ENCODE measurements at regions not wholly inside any gene's neighbourhood (a gene's known extent, or its start where the extent isn't known, plus 50 kb on each side); places are given as distances from the start of the nearest gene placed in this dataset.

- ATAC-seq (no peak), DNase-seq (ENCODE audit: low spot score) (no peak)
- Mint-ChIP-seq H3K27me3 (peaks cover 0 to 2% of the 10 kb centered on the region in 2 donors), H3K4me3 (no peak overlapping the region), H3K9me3 (no peaks in the 10 kb centered on the region), H3K27ac (no peak overlapping the region), H3K4me1 (ENCODE audit: low read depth in 2 of 2) (no peaks in the 10 kb centered on the region), H3K36me3 (no peaks in the 10 kb centered on the region)
Observed at GRCh38 chr3:31164381-31164780, 269.9 kb upstream of the GADL1 start.

GRCh38 chr3:31165399-31165860 is 271.0 kb upstream of the GADL1 start:
- Mint-ChIP-seq H3K27me3 (peaks cover 0 to 2% of the 10 kb centered on the region in 2 donors), H3K9me3 (no peaks in the 10 kb centered on the region), H3K27ac (no peak overlapping the region), H3K4me3 (no peak overlapping the region), H3K4me1 (ENCODE audit: low read depth in 2 of 2) (no peaks in the 10 kb centered on the region), H3K36me3 (no peaks in the 10 kb centered on the region)
- DNase-seq (ENCODE audit: low spot score) = no peak
- ATAC-seq = no peak

GRCh38 chr3:31166249-31166885 is 271.9 kb upstream of the GADL1 start:
- no peaks in the 10 kb centered on the region for H3K36me3 Mint-ChIP-seq
- peaks cover 0 to 6% of the 10 kb centered on the region in 2 donors for H3K4me1 Mint-ChIP-seq (ENCODE audit: low read depth in 2 of 2)
- no peak for DNase-seq (ENCODE audit: low spot score)
- H3K27ac Mint-ChIP-seq = no peak overlapping the region
- no peak overlapping the region for H3K4me3 Mint-ChIP-seq
- peaks cover 0 to 2% of the 10 kb centered on the region in 2 donors for H3K27me3 Mint-ChIP-seq
- ATAC-seq = no peak
- no peaks in the 10 kb centered on the region for H3K9me3 Mint-ChIP-seq

GRCh38 chr3:31167666-31168065 is 273.2 kb upstream of the GADL1 start:
- H3K4me1 Mint-ChIP-seq (ENCODE audit: low read depth in 2 of 2) = peaks cover 0 to 7% of the 10 kb centered on the region in 2 donors
- H3K27ac Mint-ChIP-seq = no peak overlapping the region
- DNase-seq (ENCODE audit: low spot score) (no peak), ATAC-seq (no peak)
- H3K9me3 Mint-ChIP-seq = no peaks in the 10 kb centered on the region
- H3K36me3 Mint-ChIP-seq = no peaks in the 10 kb centered on the region
- H3K27me3 Mint-ChIP-seq = no peaks in the 10 kb centered on the region
- no peak overlapping the region for H3K4me3 Mint-ChIP-seq

GRCh38 chr3:31170932-31171670 is 276.6 kb upstream of the GADL1 start:
- DNase-seq (ENCODE audit: low spot score) (no peak), ATAC-seq (no peak)
- Mint-ChIP-seq H3K27me3 (no peaks in the 10 kb centered on the region), H3K36me3 (no peaks in the 10 kb centered on the region), H3K4me1 (ENCODE audit: low read depth in 2 of 2) (peaks cover 0 to 7% of the 10 kb centered on the region in 2 donors), H3K27ac (no peak overlapping the region), H3K9me3 (no peaks in the 10 kb centered on the region), H3K4me3 (no peak overlapping the region)

GRCh38 chr3:31172336-31172735 is 277.9 kb upstream of the GADL1 start:
- no peaks in the 10 kb centered on the region for H3K9me3 Mint-ChIP-seq
- no peaks in the 10 kb centered on the region for H3K27me3 Mint-ChIP-seq
- H3K4me3 Mint-ChIP-seq = no peak overlapping the region
- no peak overlapping the region for H3K27ac Mint-ChIP-seq
- peaks cover 0 to 9% of the 10 kb centered on the region in 2 donors for H3K4me1 Mint-ChIP-seq (ENCODE audit: low read depth in 2 of 2)
- DNase-seq (ENCODE audit: low spot score) (no peak), ATAC-seq (no peak)
- H3K36me3 Mint-ChIP-seq = peaks cover 3% of the 10 kb centered on the region

GRCh38 chr3:31173118-31173718 is 278.8 kb upstream of the GADL1 start:
- DNase-seq (ENCODE audit: low spot score) (no peak), ATAC-seq (no peak)
- Mint-ChIP-seq H3K4me3 (no peak overlapping the region), H3K9me3 (no peaks in the 10 kb centered on the region), H3K27me3 (no peaks in the 10 kb centered on the region), H3K27ac (no peak overlapping the region), H3K36me3 (peaks cover 5% of the 10 kb centered on the region), H3K4me1 (ENCODE audit: low read depth in 2 of 2) (peaks cover 4 to 16% of the 10 kb centered on the region in 2 donors)

GRCh38 chr3:31174079-31174478 is 279.6 kb upstream of the GADL1 start:
- H3K4me1 Mint-ChIP-seq (ENCODE audit: low read depth in 2 of 2) = peaks cover 11 to 19% of the 10 kb centered on the region in 2 donors
- H3K36me3 Mint-ChIP-seq = peaks cover 5% of the 10 kb centered on the region
- ATAC-seq = no peak
- H3K9me3 Mint-ChIP-seq = no peaks in the 10 kb centered on the region
- no peak for DNase-seq (ENCODE audit: low spot score)
- no peak overlapping the region for H3K27ac Mint-ChIP-seq
- H3K4me3 Mint-ChIP-seq = no peak overlapping the region
- H3K27me3 Mint-ChIP-seq = no peaks in the 10 kb centered on the region

GRCh38 chr3:31176045-31176444 is 281.6 kb upstream of the GADL1 start:
- Mint-ChIP-seq H3K27me3 (no peaks in the 10 kb centered on the region), H3K27ac (no peak overlapping the region)

GRCh38 chr3:31178467-31178866 is 284.0 kb upstream of the GADL1 start:
- Mint-ChIP-seq H3K36me3 (peaks cover 5% of the 10 kb centered on the region), H3K9me3 (no peaks in the 10 kb centered on the region), H3K27ac (peak overlapping the region in 1 of 2 donors; percentile 20), H3K4me3 (no peak overlapping the region), H3K4me1 (ENCODE audit: low read depth in 2 of 2) (peaks cover 13% of the 10 kb centered on the region in 2 donors), H3K27me3 (no peaks in the 10 kb centered on the region)
- ATAC-seq (peak in 1 of 2 donors; percentile 28), DNase-seq (ENCODE audit: low spot score) (no peak)

More at GRCh38 chr3:31176045-31176444, 281.6 kb upstream of the GADL1 start:
- Mint-ChIP-seq H3K4me1 (ENCODE audit: low read depth in 2 of 2) (peaks cover 13 to 17% of the 10 kb centered on the region in 2 donors), H3K4me3 (no peak overlapping the region), H3K36me3 (peaks cover 5% of the 10 kb centered on the region), H3K9me3 (no peaks in the 10 kb centered on the region)
- DNase-seq (ENCODE audit: low spot score) = no peak
- no peak for ATAC-seq

GRCh38 chr3:31179768-31180167 is 285.3 kb upstream of the GADL1 start:
- H3K4me3 Mint-ChIP-seq = no peak overlapping the region
- H3K4me1 Mint-ChIP-seq (ENCODE audit: low read depth in 2 of 2) = peaks cover 13% of the 10 kb centered on the region in 2 donors
- H3K9me3 Mint-ChIP-seq = no peaks in the 10 kb centered on the region
- ATAC-seq (no peak), DNase-seq (ENCODE audit: low spot score) (no peak)
- no peaks in the 10 kb centered on the region for H3K27me3 Mint-ChIP-seq
- peak overlapping the region in 1 of 2 donors; percentile 12 for H3K27ac Mint-ChIP-seq
- peaks cover 5% of the 10 kb centered on the region for H3K36me3 Mint-ChIP-seq

- no peaks in the 10 kb centered on the region for H3K27me3 Mint-ChIP-seq
- ATAC-seq (no peak), DNase-seq (ENCODE audit: low spot score) (no peak)
- no peak overlapping the region for H3K4me3 Mint-ChIP-seq
- H3K27ac Mint-ChIP-seq = peak overlapping the region in 1 of 2 donors; percentile 12
- no peaks in the 10 kb centered on the region for H3K9me3 Mint-ChIP-seq
- peaks cover 13% of the 10 kb centered on the region in 2 donors for H3K4me1 Mint-ChIP-seq (ENCODE audit: low read depth in 2 of 2)
- peaks cover 5% of the 10 kb centered on the region for H3K36me3 Mint-ChIP-seq
Observed at GRCh38 chr3:31180274-31180673, 285.8 kb upstream of the GADL1 start.

GRCh38 chr3:31181661-31182060 is 287.2 kb upstream of the GADL1 start:
- Mint-ChIP-seq H3K36me3 (peaks cover 5% of the 10 kb centered on the region), H3K27me3 (no peaks in the 10 kb centered on the region), H3K9me3 (no peaks in the 10 kb centered on the region), H3K4me3 (no peak overlapping the region), H3K4me1 (ENCODE audit: low read depth in 2 of 2) (peaks cover 13 to 15% of the 10 kb centered on the region in 2 donors), H3K27ac (no peak overlapping the region)
- DNase-seq (ENCODE audit: low spot score) (no peak), ATAC-seq (no peak)

GRCh38 chr3:31182661-31183060 is 288.2 kb upstream of the GADL1 start:
- no peaks in the 10 kb centered on the region for H3K36me3 Mint-ChIP-seq
- no peaks in the 10 kb centered on the region for H3K27me3 Mint-ChIP-seq
- no peaks in the 10 kb centered on the region for H3K9me3 Mint-ChIP-seq

More at GRCh38 chr3:31182661-31183060, 288.2 kb upstream of the GADL1 start:
- ATAC-seq (no peak), DNase-seq (ENCODE audit: low spot score) (no peak)
- peaks cover 13% of the 10 kb centered on the region in 2 donors for H3K4me1 Mint-ChIP-seq (ENCODE audit: low read depth in 2 of 2)
- H3K27ac Mint-ChIP-seq = no peak overlapping the region
- no peak overlapping the region for H3K4me3 Mint-ChIP-seq
